ENCODE measurements at regions not wholly inside any gene's neighbourhood (a gene's known extent, or its start where the extent isn't known, plus 50 kb on each side); places are given as distances from the start of the nearest gene placed in this dataset.
"Not testable (repeated sequence)": the region's sequence is repeated elsewhere in the genome, so short reads cannot be mapped to it uniquely, and the experiment has no call there.

DNA sequence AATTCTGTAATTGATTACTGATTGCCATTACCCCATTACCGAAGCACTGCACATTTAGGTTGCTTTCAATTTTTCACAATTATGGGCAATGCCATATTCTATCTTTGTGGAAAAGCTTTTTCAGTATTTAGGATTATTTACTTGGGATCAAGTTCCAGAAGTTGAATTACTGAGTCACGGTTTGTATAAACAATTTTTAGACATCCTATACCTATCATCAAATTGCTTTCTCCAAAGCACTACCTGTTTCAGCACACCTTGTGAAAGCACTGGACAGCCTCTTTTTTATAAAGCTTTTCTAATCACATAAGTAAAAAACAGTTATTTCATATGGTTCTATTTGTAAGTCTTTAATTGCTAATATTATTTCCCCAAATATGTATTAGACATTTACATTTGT lies 221.5 kb upstream of the CAND1 start:
- no peak for FAIRE-seq

DNA sequence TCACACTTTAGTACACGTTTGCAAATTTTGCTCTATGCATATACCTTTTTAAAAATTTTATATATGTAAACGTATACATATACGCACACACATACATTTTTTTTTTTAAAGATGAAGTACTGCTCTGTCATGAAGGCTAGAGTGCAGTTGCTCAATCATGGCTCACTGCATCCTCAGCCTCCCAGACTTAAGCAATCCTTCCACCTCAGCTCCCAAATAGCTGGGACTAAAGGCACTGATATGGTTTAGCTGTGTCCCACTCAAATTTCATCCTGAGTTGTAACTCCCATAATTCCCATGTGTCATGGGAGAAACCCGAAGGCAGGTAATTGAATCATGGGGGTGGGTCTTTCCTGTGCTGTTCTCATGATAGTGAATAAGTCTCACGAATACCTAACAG lies 220.8 kb upstream of the CAND1 start:
- no peak for FAIRE-seq

DNA sequence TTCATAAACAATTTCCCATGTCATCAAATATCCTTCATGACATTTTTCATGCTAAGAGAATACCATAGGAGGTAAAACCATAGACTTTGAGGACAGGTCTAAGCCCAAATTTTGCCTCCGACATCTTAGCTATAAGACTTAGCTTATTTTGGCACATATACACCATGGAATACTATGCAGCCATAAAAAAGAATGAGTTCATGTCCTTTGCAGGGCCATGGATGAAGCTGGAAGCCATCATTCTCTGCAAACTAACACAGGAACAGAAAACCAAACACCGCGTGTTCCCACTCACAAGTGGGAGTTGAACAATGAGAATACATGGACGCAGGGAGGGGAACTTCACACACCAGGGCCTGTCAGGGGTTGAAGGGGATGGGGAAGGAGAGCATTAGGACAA lies 220.0 kb upstream of the CAND1 start:
- FAIRE-seq, result not testable (repeated sequence)

DNA sequence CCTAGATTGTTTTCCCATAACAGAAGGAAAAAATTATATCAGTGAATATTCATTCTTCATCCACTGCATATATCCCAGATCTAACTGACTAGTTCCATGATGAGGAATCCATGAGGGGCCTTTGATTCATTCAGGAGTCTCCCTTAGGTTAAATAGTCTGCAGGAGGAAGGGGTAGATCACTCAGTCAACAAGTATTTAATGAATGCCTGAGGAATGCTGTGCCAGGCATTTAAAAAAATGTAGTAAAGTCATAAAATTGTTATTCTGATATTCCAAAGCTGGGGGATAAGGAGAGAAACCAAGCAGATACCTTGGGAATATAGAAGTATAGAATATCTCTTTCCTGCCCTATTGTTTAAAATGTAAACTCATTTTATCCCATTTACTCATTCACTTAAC lies 216.2 kb upstream of the CAND1 start:
- FAIRE-seq, result no peak

- no peak for FAIRE-seq
Observed at GRCh38 chr12:67056329-67056728, 212.8 kb upstream of the CAND1 start.

DNA sequence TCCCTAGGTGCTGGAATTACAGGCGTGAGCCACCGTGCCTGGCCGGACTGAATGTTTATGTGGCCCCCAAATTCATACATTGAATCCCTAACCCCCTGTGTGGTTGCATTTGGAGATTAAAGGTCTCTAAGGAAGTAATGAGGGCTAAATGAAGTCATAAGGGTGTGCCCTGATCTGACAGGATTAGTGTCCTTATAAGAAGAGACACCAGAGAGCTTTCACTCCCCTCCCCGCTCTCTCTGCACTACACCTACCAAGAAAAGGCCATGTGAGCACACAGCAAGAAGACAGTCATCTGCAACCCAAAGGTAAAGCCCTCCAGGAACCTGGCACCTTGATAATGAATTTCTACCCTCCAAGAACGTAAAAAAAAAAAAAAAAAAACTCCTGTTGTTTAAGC lies 212.1 kb upstream of the CAND1 start:
- FAIRE-seq, result no peak

- no peak for FAIRE-seq
Observed at GRCh38 chr12:67062193-67062592, 207.0 kb upstream of the CAND1 start.

DNA sequence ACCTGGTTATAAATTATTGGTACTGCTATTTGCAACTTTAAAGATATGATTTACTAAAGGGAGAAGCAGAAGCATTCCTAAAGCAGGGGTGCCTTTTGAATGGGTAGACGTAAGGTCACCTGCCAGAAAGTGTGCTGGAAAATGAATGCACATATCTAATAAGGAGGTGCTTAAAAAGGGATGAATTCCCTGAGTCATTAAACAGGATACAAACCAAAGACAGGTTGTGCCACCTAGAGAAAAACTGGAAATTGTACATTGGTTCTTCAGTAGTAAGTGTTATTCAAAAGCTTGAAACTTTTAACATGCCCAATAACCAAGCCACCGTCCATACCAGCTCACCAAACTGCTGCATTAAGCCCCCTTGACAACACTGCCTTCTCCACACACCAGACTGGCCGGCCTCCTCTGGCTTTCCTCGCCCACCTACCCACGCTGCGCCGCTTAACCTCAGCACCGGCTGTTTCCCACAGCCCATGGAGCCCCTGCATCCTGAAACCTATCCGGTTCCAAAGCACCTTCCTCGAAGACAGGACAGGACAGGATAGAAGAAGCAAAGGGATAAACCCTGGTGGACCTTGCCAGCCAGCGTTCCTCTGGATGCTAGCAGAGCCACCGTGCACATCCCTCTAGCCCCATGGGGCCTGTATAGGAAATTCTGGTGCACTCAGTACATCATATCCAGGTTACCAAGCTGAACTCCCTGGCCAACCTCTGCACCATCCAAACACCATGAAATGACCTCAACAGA lies 201.5 kb upstream of the CAND1 start:
- FAIRE-seq, result no peak

GRCh38 chr12:67068204-67068731 lies 200.9 kb upstream of the CAND1 start:
- no peak for FAIRE-seq

- no peak for FAIRE-seq
Observed at GRCh38 chr12:67068761-67069450, 200.3 kb upstream of the CAND1 start.

DNA sequence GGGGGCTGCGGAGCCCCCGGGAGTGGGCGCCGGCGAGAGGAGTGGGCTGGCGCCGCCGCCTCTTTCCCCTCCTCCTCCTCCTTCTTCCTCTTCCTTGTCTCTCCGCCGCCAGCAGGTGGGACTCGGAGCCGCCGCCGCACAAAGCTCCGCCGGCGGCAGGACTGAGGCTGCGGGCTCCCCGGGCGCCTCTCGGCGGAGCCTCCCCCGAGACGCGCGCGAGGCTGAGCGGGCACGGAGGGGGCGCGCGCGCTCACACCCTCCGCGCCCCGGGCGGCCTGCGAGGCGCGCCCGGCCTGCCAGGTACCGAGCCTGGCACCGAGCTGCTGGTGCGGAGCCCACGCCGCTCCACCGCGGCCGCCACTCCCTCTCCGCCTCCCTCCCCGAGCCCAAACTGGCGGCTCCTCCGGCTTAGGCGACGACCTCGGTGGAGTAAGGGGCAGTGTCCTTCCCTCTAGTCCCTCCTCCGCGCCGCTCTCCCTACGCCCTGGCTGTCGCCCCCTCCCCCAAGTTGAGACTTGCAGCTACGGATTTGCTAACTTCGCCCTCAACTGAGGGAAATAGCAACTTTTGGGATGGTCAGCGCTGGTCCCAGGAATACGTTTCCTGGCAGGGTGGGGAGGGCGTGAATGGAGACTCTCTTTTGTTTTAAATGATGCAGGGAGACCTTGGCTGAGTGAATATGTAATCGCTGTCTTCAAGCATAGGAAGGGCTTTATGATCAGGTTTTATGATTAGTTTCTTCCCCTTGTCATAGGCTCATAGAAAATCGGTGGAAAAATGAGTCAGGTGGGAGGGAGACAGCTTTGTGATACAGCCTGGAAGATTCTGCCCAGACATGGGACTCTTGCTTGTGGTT lies 199.5 kb upstream of the CAND1 start:
- no peak for FAIRE-seq

- FAIRE-seq, result no peak
Observed at GRCh38 chr12:67070307-67070600, 198.9 kb upstream of the CAND1 start.

DNA sequence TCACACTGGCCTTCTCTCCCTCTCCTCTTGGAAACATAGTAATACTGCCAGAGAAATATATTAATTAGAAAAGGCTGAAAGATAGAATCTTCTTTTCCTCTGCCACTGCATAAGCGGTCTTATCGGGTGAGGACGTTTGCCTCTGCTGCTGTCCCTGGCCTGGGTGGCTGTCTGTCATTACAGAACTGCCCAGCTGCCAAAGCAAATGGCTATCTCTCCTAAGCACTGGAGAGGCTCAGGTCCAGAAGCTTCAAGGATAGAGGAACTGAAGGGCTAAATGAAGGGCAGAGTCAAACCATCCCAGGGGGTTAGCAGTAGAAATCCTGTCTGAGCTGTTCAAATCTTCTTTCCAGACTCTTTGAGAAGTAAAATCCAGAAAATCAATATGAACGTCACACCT lies 198.6 kb upstream of the CAND1 start:
- FAIRE-seq, result no peak

- FAIRE-seq, result not testable (repeated sequence)
Observed at GRCh38 chr12:67072281-67072680, 196.9 kb upstream of the CAND1 start.

- FAIRE-seq, result no peak
Observed at GRCh38 chr12:67073336-67073735, 195.8 kb upstream of the CAND1 start.

GRCh38 chr12:67074072-67074471 lies 195.1 kb upstream of the CAND1 start:
- no peak for FAIRE-seq

DNA sequence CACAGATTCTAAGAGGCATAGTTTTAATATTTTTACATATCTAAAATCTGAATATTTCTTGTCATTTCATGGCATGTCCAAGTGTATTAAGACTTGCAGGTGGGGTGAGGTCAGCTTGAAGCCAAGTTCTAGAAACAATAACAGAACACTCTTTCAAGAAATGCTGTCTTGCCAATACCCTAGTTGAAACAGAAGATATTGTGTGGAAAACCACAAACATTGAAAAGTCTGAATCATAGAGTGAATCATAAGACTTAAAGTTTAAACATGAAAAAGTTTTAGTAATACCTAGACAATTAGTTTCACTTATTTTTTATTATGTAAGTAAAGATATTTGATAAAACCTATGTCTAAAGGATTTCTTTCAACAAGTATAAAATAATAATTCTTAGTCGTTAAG lies 191.5 kb upstream of the CAND1 start:
- FAIRE-seq, result peak; percentile 9

DNA sequence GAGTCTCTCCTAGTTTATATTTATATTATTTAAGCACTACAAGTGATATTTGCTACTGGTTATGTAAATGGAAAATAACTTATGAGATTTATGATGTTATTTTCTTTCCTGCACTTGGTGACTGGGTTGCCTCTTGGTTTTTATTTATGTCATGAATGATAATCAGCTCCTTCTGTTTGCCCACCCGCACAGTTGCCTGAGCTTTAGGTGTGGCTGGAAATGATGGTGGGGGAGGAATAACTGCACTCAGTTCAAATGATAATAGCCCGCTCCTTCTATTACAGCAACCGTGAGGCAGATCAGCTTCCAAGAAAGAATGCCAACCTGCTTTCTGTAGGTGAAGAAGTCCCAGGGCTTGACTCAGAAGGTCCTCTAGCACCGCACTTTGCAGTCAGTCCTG lies 190.2 kb upstream of the CAND1 start:
- FAIRE-seq, result no peak

DNA sequence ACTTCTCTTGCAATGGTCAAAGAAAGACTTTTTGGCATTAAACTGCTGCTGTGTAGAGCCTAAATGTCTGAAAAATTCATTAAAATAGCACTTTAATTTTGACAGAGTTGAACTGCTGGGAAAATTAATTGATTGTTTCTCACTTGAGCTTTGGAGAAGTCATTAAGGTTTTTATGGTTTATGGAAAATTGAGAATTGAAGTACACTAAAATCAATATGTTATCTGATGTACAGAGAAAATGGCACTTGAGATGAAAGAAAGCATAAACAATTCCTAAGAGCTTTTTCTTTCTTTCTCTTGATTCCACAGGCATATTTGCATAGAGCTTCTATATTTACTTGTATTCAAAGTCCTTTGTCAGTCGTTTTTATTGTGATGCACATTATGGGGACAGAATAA lies 188.5 kb upstream of the CAND1 start:
- FAIRE-seq, result no peak

DNA sequence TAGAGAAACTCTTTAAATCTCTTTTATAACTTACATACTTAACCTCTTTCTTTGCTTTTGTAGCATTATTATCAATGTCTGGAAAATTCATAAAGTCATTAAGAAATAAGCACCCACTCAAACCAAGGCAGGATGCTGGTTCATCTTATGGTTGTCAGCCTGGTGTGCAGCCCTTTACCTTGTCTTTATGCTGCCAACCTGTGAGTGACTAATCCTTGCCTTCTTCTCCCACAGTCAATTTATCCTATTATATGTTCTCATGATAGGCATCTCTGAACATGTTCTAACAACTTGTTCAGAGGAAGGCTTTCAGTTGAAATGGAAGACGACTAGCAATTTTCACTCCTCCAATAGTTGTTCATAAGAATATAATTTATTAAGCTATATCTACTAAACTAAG lies 186.9 kb upstream of the CAND1 start:
- FAIRE-seq, result no peak

GRCh38 chr12:67085699-67086098 lies 183.5 kb upstream of the CAND1 start:
- no peak for FAIRE-seq

DNA sequence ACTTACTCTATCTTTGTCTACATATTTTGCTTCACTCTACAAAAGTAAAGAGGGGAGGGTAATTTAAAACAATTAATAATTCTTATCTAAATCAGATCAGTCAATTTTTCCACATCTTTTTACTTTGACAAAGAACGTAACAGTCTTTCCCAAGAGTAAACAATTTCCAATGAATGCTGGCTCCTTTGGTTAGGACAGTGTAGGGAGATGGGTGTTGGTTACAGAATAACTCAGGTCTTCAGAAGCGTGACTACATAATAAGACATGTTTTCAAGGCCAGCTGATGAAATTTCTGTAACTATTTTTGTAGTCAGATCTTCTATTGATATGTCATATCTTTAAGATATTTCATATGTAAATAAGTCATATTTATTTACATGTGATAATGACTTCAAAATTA lies 183.0 kb upstream of the CAND1 start:
- FAIRE-seq, result peak; percentile 30

- no peak for FAIRE-seq
Observed at GRCh38 chr12:67088401-67089118, 180.6 kb upstream of the CAND1 start.
